AG09309 (cell line): ENCODE measurements at regions not wholly inside any gene's neighbourhood (a gene's known extent, or its start where the extent isn't known, plus 50 kb on each side); places are given as distances from the start of the nearest gene placed in this dataset.

Source experiments
- DNase-seq: peaks from one replicate; pipeline ENCODE4 v3.0.0-alpha.2; 2010; ENCODE audit warnings: low read depth
- H3K4me3 ChIP-seq: 2 replicates; pipeline ENCODE4 v1.5.1; 2011; ENCODE audit warnings: mild to moderate bottlenecking, low read depth, low read length, moderate library complexity; ENCODE audit not compliant: control insufficient read depth
- TF ChIP-seq, protein P1 (sequence below): IDR thresholded peaks from 2 replicates; pipeline ENCODE4 v1.5.1; 2011; ENCODE audit warnings: mild to moderate bottlenecking, low read depth, low read length, inconsistent platforms; ENCODE audit not compliant: insufficient read depth, control insufficient read depth; ENCODE audit errors: missing control alignments

DNA sequence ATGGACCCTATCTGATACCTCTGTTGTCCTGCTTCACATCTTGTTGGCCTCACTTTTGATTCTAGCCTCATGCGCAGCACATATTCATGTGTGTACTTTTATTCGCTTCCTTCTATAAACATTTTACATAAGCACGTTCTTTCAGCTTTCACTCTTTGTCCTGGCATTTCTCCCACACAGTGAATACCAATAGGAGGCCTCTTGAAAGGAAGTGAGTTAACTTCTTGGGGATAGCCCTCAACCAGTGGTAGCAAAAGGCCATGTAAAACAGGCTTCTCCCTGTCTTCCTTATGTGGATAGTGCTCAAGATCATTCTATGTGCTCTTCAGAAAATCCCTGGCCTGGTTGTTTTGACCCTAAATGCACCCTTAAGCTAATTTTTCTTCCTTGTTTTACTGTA, 633.9 kb upstream of the MBL2 start:
- DNase-seq, result no peak
- TF ChIP-seq, protein P1, sequence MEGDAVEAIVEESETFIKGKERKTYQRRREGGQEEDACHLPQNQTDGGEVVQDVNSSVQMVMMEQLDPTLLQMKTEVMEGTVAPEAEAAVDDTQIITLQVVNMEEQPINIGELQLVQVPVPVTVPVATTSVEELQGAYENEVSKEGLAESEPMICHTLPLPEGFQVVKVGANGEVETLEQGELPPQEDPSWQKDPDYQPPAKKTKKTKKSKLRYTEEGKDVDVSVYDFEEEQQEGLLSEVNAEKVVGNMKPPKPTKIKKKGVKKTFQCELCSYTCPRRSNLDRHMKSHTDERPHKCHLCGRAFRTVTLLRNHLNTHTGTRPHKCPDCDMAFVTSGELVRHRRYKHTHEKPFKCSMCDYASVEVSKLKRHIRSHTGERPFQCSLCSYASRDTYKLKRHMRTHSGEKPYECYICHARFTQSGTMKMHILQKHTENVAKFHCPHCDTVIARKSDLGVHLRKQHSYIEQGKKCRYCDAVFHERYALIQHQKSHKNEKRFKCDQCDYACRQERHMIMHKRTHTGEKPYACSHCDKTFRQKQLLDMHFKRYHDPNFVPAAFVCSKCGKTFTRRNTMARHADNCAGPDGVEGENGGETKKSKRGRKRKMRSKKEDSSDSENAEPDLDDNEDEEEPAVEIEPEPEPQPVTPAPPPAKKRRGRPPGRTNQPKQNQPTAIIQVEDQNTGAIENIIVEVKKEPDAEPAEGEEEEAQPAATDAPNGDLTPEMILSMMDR, result no peak
- no peak overlapping the region for H3K4me3 ChIP-seq

- no peak overlapping the region for H3K4me3 ChIP-seq
- no peak for DNase-seq
- TF ChIP-seq, protein P1, result no peak
Measured at GRCh38 chr10:53403688-53404087, 631.1 kb upstream of the MBL2 start.

- TF ChIP-seq, protein P1, result no peak
- H3K4me3 ChIP-seq, result no peak overlapping the region
- no peak for DNase-seq
Measured at GRCh38 chr10:53402594-53402993, 630.0 kb upstream of the MBL2 start.

GRCh38 chr10:53401536-53401935, 629.0 kb upstream of the MBL2 start:
- no peak overlapping the region for H3K4me3 ChIP-seq
- DNase-seq, result no peak
- TF ChIP-seq, protein P1, result no peak

DNA sequence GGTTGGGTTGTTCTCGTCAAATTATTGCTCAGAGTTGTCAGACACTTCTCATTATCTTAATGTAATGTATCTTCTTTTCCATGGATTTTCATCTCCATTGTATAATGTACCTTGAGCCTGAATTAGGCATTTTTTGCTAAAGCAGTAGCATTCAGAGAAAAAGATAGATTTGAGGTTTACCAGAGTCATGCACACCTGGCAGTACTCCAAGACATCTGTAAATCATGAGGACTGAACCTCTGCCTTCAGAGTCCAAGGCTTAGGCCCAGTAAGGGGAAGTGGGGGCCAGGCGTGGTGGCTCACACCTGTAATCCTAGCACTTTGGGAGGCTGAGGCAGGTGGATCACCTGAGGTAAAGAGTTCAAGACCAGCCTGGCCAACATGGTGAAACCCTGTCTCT, 624.3 kb upstream of the MBL2 start:
- TF ChIP-seq, protein P1, result no peak
- DNase-seq, result no peak

DNA sequence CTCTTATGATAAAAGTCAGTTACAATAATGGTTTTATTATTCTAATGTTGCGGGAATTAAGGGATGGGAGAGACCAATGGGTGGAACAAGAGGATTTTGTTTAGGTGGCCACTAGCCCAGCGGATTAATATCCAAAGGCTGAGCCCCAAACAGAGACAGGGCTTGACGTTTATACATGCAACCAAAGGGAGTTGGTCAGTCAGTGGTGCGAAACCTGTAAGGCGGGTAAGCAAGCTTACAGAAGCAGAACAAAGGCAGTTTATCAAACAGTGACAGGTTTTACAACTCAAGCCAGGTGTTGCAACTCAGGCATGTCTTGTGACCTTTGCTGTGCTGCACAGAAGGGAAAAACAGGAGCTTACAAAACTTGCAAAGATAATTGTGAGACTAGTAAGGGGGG, 622.9 kb upstream of the MBL2 start:
- TF ChIP-seq, protein P1, result no peak
- DNase-seq, result no peak
- H3K4me3 ChIP-seq, result no peak overlapping the region

More for the DNA sequence above, 624.3 kb upstream of the MBL2 start:
- H3K4me3 ChIP-seq, result no peak overlapping the region

- DNase-seq, result no peak
- no peak overlapping the region for H3K4me3 ChIP-seq
- TF ChIP-seq, protein P1, result no peak
Measured at GRCh38 chr10:53387562-53387961, 615.0 kb upstream of the MBL2 start.
